Peyer's patch (tissue), 4 donors: ENCODE measurements at regions not wholly inside any gene's neighbourhood (a gene's known extent, or its start where the extent isn't known, plus 50 kb on each side); places are given as distances from the start of the nearest gene placed in this dataset.
"Not testable (repeated sequence)": the region's sequence is repeated elsewhere in the genome, so short reads cannot be mapped to it uniquely, and the experiment has no call there.

Experiments
- DNase-seq, 3 donors: peaks; one replicate each; pipeline ENCODE4 v3.0.0-alpha.2; 2017 to 2019
- H3K27ac ChIP-seq, 4 donors: fragments of 200-600 bp; sonication (generic); one replicate each; pipeline ENCODE4 v1.5.1; 2016 to 2019
- H3K27me3 ChIP-seq, 2 donors: fragments of 200-600 bp; sonication (generic); one replicate each; pipeline ENCODE4 v1.5.1; 2019
- H3K36me3 ChIP-seq, 3 donors: fragments of 200-600 bp; sonication (generic); one replicate each; pipeline ENCODE4 v1.5.1; 2016 to 2019
- H3K4me1 ChIP-seq, 4 donors: fragments of 200-600 bp; sonication (generic); one replicate each; pipeline ENCODE4 v1.5.1; 2016 to 2019
- H3K4me3 ChIP-seq, 4 donors: fragments of 200-600 bp; sonication (generic); 1 replicate in 3 of 4; 2 replicates in 1 of 4; pipeline ENCODE4 v1.5.1; 2016 to 2019; ENCODE audit warnings: mild to moderate bottlenecking in 1 of 4
- H3K9me3 ChIP-seq, 4 donors: fragments of 200-600 bp; sonication (generic); one replicate each; pipeline ENCODE4 v1.5.1; 2016 to 2019; ENCODE audit warnings: mild to moderate bottlenecking in 1 of 4
- POLR2A ChIP-seq, 2 donors: fragments of 450-650 bp; IDR thresholded peaks; one replicate each; pipeline ENCODE4 v1.5.1; 2017; ENCODE audit warnings: antibody characterized with exemption in 2 of 2, mild to moderate bottlenecking in 2 of 2, moderate library complexity in 2 of 2
- TF ChIP-seq, protein P1 (sequence below), 6 experiments: fragments of 450-650 bp in 4 of 6; fragments of 200-600 bp in 2 of 6; sonication (generic) in 1 of 6; IDR thresholded peaks; one replicate each; pipeline ENCODE4 v1.5.1; 2017 to 2019; ENCODE audit warnings: antibody characterized with exemption in 6 of 6, mild to moderate bottlenecking in 3 of 6, moderate library complexity in 1 of 6

DNA sequence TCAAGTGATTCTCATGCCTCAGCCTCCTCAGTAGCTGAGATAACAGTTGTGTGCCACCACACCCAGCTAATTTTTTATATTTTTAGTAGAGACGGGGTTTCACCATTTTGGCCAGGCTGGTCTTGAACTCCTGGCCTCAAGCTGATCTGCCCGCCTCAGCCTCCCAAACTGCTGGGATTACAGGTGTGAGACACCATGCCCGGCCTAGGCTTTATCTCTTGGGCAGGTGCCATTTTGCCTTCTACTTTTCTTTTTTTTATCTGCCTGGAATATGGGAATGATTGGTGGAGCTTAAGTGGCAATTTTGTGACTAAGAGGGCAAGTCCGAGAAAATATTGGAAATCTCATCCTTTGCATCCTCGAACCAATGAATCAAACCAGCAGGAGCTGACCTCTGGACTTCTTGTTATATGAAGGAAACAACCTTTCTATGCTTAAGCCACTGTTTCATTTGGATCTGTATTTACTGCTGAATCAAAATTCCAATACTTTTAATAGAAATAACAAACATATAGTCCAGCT is 128.9 kb upstream of the ZNF217 start:
- DNase-seq, result no peak
- Histone ChIP-seq H3K9me3 (no peaks in the 10 kb centered on the region), H3K36me3 (no peaks in the 10 kb centered on the region), H3K4me1 (no peaks in the 10 kb centered on the region), H3K27me3 (no peaks in the 10 kb centered on the region), H3K4me3 (no peak overlapping the region), H3K27ac (no peak overlapping the region)
- TF ChIP-seq, protein P1, sequence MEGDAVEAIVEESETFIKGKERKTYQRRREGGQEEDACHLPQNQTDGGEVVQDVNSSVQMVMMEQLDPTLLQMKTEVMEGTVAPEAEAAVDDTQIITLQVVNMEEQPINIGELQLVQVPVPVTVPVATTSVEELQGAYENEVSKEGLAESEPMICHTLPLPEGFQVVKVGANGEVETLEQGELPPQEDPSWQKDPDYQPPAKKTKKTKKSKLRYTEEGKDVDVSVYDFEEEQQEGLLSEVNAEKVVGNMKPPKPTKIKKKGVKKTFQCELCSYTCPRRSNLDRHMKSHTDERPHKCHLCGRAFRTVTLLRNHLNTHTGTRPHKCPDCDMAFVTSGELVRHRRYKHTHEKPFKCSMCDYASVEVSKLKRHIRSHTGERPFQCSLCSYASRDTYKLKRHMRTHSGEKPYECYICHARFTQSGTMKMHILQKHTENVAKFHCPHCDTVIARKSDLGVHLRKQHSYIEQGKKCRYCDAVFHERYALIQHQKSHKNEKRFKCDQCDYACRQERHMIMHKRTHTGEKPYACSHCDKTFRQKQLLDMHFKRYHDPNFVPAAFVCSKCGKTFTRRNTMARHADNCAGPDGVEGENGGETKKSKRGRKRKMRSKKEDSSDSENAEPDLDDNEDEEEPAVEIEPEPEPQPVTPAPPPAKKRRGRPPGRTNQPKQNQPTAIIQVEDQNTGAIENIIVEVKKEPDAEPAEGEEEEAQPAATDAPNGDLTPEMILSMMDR (IDR thresholded peaks at IDR 0.05), result no peak
- no peak for TF ChIP-seq POLR2A (IDR thresholded peaks at IDR 0.05)

DNA sequence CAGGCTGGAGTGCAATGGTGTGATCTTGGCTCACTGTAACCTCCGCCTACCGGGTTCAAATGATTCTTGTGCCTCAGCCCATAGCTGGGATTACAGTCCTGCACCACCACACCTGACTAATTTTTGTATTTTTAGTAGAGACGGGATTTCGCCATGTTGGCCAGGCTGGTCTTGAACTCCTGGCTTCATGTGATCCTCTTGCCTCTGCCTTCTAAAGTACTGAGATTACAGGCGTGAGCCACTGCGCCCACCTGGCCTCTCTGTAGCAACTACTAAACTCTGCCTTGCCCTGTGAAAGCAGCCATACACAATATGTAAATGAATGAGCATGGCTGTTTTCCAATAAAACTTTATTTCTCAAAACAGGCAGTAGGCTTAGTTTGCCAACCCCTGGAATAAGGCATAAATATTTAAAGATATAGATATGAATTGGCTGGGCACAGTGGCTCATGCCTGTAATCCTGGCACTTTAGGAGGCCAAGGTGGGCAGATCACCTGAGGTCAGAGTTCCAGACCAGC is 127.9 kb upstream of the ZNF217 start:
- not testable (repeated sequence) for DNase-seq, H3K9me3 ChIP-seq, H3K4me1 ChIP-seq, H3K27ac ChIP-seq, H3K36me3 ChIP-seq, H3K4me3 ChIP-seq, H3K27me3 ChIP-seq

DNA sequence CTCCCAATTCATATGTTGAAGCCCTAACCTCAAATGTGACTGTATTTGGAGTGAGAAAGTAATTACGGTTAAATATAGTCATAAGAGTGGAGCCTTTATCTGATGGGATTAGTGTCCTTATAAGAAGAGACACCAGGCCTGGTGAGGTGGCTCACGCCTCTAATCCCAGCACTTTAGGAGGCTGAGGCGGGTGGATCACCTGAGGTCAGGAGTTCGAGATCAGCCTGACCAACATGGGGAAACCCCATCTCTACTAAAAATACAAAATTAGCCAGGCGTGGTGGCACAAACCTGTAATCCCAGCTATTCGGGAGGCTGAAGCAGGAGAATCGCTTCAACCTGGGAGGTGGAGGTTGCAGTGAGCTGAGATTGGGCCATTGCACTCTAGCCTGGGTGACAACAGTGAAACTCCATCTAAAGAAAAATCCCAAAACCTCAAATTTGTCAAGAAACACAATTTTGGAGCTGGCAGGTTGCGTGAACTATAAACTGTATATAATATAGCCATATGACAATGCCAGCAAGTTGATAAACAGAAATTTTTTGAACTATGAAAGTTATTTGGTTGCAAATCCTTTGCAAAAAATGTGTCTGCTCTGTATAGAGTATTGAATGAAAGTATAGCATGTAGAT is 125.6 kb upstream of the ZNF217 start:
- DNase-seq, H3K27me3 ChIP-seq: not testable (repeated sequence)

DNA sequence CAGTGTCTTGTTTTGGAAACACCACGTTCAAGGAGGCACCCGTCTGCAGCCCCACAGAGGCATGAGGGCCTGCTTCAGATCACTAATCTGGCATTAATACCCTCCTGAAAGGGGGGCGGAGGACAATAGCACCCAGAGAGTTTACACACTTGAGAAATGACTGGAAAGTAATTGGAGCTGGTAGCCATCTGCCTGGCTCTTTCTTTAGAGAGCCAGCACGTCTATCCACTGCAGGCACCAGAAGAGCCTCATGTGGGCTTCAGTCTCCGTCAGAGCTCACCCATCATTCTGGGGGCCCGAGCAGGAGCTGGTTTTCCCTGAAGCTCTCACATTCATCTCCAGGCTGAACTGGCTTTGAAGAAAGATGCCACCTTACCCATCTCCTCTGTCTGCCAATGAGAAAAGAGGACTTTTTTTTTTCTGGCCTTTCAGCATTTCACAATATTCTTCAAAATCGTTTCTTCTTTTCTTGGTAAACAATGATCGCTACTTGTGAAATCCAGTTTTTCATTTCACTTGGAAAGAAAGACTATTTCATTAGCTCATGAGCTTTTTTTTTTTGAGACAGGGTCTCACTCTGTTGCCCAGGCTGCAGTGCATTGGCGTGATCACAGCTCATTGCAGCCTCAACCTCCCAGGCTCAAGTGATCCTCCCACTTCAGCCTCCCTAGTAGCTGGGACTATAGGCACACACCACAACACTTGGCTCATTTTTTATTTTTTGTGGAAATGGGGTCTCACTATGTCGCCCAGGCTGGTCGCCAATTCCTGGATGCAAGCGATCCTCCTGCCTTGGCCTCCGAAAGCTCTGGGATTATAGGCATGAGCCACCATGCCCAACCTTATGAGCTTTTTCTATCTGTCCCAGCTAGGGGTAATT is 124.7 kb upstream of the ZNF217 start:
- no peaks in the 10 kb centered on the region for H3K9me3 ChIP-seq
- H3K27me3 ChIP-seq, result no peaks in the 10 kb centered on the region
- H3K4me3 ChIP-seq, result no peak overlapping the region
- no peaks in the 10 kb centered on the region for H3K36me3 ChIP-seq
- no peaks in the 10 kb centered on the region for H3K4me1 ChIP-seq
- DNase-seq, result no peak
- TF ChIP-seq POLR2A (IDR thresholded peaks at IDR 0.05), result no peak
- TF ChIP-seq, protein P1 (IDR thresholded peaks at IDR 0.05), result no peak
- H3K27ac ChIP-seq, result no peak overlapping the region

More for the DNA sequence above, 125.6 kb upstream of the ZNF217 start:
- H3K9me3 ChIP-seq, H3K27ac ChIP-seq, H3K4me3 ChIP-seq, H3K4me1 ChIP-seq, H3K36me3 ChIP-seq: not testable (repeated sequence)

DNA sequence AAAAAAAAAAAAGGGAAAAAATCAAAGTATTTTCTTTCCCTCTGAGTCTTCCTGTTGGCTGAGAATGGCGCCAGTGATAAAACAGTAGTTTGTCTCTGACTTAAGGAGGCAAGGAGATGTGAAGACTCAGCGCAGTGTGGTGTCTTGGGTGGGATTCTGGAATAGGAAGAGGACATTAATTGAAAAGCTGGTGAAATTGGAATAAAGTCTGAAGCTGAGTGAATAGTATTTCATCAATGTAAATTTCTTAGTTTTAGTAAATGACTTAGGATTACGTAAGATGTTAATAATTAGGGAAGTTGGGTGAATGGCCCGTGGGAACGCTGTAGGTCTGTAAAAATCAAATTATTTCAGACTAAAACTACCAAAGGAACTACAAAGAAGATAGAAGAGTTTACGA is 122.8 kb upstream of the ZNF217 start:
- H3K4me3 ChIP-seq, result no peak overlapping the region
- no peaks in the 10 kb centered on the region for H3K4me1 ChIP-seq
- H3K27ac ChIP-seq, result no peak overlapping the region
- no peaks in the 10 kb centered on the region for H3K36me3 ChIP-seq
- no peak for TF ChIP-seq POLR2A (IDR thresholded peaks at IDR 0.05)
- TF ChIP-seq, protein P1 (IDR thresholded peaks at IDR 0.05), result no peak
- H3K9me3 ChIP-seq, result no peaks in the 10 kb centered on the region
- DNase-seq, result no peak
- no peaks in the 10 kb centered on the region for H3K27me3 ChIP-seq

DNA sequence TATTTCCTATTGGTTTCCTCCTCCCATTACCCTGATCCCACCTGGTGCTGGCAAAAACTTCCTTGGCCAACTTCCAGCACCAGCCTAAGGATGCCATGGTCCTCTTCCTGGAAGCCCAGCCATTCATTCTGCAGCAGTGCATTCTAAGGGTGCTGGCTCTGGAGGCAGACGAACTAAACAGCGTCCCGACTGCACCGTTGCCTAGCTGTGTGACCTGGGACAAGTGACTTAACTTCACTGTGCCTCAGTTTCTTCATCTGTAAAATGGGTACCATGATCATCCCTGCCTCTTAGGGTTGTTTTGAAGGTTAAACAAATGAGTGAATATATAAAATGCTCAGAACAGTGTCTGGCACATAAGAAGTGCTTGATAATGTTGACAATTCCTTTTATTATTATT is 120.9 kb upstream of the ZNF217 start:
- no peak for DNase-seq
- no peaks in the 10 kb centered on the region for H3K36me3 ChIP-seq
- no peaks in the 10 kb centered on the region for H3K9me3 ChIP-seq
- H3K27ac ChIP-seq, result no peak overlapping the region
- H3K4me3 ChIP-seq, result no peak overlapping the region
- no peaks in the 10 kb centered on the region for H3K27me3 ChIP-seq
- TF ChIP-seq, protein P1 (IDR thresholded peaks at IDR 0.05), result no peak
- no peak for TF ChIP-seq POLR2A (IDR thresholded peaks at IDR 0.05)
- H3K4me1 ChIP-seq, result no peaks in the 10 kb centered on the region
